ENCODE measurements at regions not wholly inside any gene's neighbourhood (a gene's known extent, or its start where the extent isn't known, plus 50 kb on each side); places are given as distances from the start of the nearest gene placed in this dataset.

- no peak for TF ChIP-seq CTCF (IDR thresholded peaks at IDR 0.05 in 4 of 5, conservative IDR thresholded peaks at IDR 0.05 in 1 of 5)
- no peak for TF ChIP-seq POLR2A (IDR thresholded peaks at IDR 0.05)
Measured at GRCh38 chr3:83320726-83321125, 1559.3 kb upstream of the GBE1 start.

Measured in gastrocnemius medialis (tissue), 4 donors.